Uterus (tissue), 3 donors: ENCODE measurements at regions not wholly inside any gene's neighbourhood (a gene's known extent, or its start where the extent isn't known, plus 50 kb on each side); places are given as distances from the start of the nearest gene placed in this dataset.
A peak's percentile ranks its signal among the peaks of the same experiment; 100 is the strongest.

Source experiments
- DNase-seq, 2 donors: peaks; one replicate each; pipeline ENCODE4 v3.0.0-alpha.2; 2019 to 2020
- H3K27ac ChIP-seq, 2 donors: fragments of 200-600 bp; sonication (generic); 1 replicate in 1 of 2; 2 replicates in 1 of 2; pipeline ENCODE4 v1.5.1; 2016 to 2018
- H3K27me3 ChIP-seq, 2 donors: fragments of 200-600 bp; sonication (generic); one replicate each; pipeline ENCODE4 v1.5.1; 2018 to 2019; ENCODE audit warnings: control low read depth in 1 of 2
- H3K36me3 ChIP-seq, 2 donors: fragments of 200-600 bp; sonication (generic); one replicate each; pipeline ENCODE4 v1.5.1; 2019; ENCODE audit warnings: control low read depth in 1 of 2
- H3K4me1 ChIP-seq, 2 donors: fragments of 200-600 bp; sonication (generic); one replicate each; pipeline ENCODE4 v1.5.1; 2018 to 2019; ENCODE audit warnings: control low read depth in 1 of 2
- H3K4me3 ChIP-seq, 2 donors: fragments of 200-600 bp; sonication (generic); 1 replicate in 1 of 2; 2 replicates in 1 of 2; pipeline ENCODE4 v1.5.1; 2018 to 2019; ENCODE audit warnings: mild to moderate bottlenecking in 1 of 2
- H3K9me3 ChIP-seq, 2 donors: fragments of 200-600 bp; sonication (generic); one replicate each; pipeline ENCODE4 v1.5.1; 2019; ENCODE audit warnings: control low read depth in 1 of 2
- CTCF ChIP-seq, 4 experiments: fragments of 200-600 bp in 2 of 4; fragments of 450-650 bp in 2 of 4; sonication (generic) in 2 of 4; IDR thresholded peaks; one replicate each; pipeline ENCODE4 v1.5.1; 2016 to 2019; ENCODE audit warnings: antibody characterized with exemption in 4 of 4, mild to moderate bottlenecking in 2 of 4, moderate library complexity in 1 of 4
- POLR2A ChIP-seq, 2 donors: fragments of 450-650 bp; IDR thresholded peaks; one replicate each; pipeline ENCODE4 v1.6.1; 2016; ENCODE audit warnings: antibody characterized with exemption in 2 of 2, mild to moderate bottlenecking in 1 of 2, moderate library complexity in 1 of 2
- intact Hi-C: fragments of 100-400 bp; cut with DNase I; formaldehyde crosslinking; loops from one replicate; pipeline ENCODE4 v1.15.1; 2023; ENCODE audit warnings: low total_unique reads
- donor health status: DM: yes; HTN: yes; CAD: no.

DNA sequence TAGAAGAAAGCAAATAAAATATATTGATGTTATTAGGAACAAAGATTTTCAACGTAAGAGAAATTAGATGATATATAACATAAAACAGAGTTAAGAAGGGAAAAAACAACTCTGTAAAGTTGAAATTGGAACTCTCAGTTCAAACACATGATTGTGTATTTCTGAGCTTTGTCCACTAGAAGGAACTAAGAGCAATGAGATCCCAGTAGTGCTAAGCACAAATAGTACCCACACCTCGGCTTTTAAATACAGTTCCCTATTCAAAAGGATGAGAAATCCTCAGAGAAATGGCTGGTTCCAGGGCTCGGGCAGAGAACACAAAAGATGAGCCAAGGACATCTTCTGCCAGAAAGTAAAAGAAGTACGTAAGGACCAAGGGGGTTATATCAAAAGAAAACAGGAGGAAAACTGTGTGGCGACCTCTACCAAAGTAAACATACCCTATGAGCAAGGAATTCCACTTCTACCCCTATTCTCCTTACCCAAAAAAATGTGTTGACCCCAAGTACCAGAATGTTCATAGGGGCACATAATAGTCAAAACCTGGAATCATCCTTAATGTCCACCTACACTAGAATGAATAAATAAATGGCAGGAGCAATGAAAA, 96.6 kb downstream of the SPTSSA start:
- H3K9me3 ChIP-seq, result no peaks in the 10 kb centered on the region
- no peaks in the 10 kb centered on the region for H3K27me3 ChIP-seq
- intact Hi-C loops, result no loop called here
- DNase-seq, result no peak
- no peaks in the 10 kb centered on the region for H3K4me1 ChIP-seq
- no peaks in the 10 kb centered on the region for H3K36me3 ChIP-seq
- TF ChIP-seq POLR2A (IDR thresholded peaks at IDR 0.05) (no peak), CTCF (IDR thresholded peaks at IDR 0.05) (peak in 1 of 4 experiments; percentile 23)
- H3K4me3 ChIP-seq, result no peak overlapping the region
- no peak overlapping the region for H3K27ac ChIP-seq

GRCh38 chr14:34364201-34364600, 97.8 kb downstream of the SPTSSA start:
- no peaks in the 10 kb centered on the region for H3K4me1 ChIP-seq
- no peak overlapping the region for H3K4me3 ChIP-seq
- H3K27ac ChIP-seq, result no peak overlapping the region
- DNase-seq, result no peak
- intact Hi-C loops, result no loop called here
- no peaks in the 10 kb centered on the region for H3K27me3 ChIP-seq
- no peak for TF ChIP-seq POLR2A (IDR thresholded peaks at IDR 0.05)
- TF ChIP-seq CTCF (IDR thresholded peaks at IDR 0.05), result no peak
- no peaks in the 10 kb centered on the region for H3K36me3 ChIP-seq
- no peaks in the 10 kb centered on the region for H3K9me3 ChIP-seq

- Histone ChIP-seq H3K27me3 (no peaks in the 10 kb centered on the region), H3K36me3 (no peaks in the 10 kb centered on the region), H3K4me1 (no peaks in the 10 kb centered on the region), H3K9me3 (no peaks in the 10 kb centered on the region), H3K27ac (no peak overlapping the region), H3K4me3 (no peak overlapping the region)
- intact Hi-C loops, result no loop called here
- TF ChIP-seq POLR2A (IDR thresholded peaks at IDR 0.05) (no peak), CTCF (IDR thresholded peaks at IDR 0.05) (no peak)
- DNase-seq, result no peak
These were observed 98.3 kb downstream of the SPTSSA start for GRCh38 chr14:34363733-34364134.

- DNase-seq, result no peak
- peak overlapping the region in 1 of 2 donors; percentile 49 for H3K27ac ChIP-seq
These were observed 99.3 kb downstream of the SPTSSA start for GRCh38 chr14:34362641-34363251.

GRCh38 chr14:34361504-34362011, 100.5 kb downstream of the SPTSSA start:
- Histone ChIP-seq H3K27me3 (no peaks in the 10 kb centered on the region), H3K9me3 (no peaks in the 10 kb centered on the region), H3K4me3 (no peak overlapping the region), H3K36me3 (no peaks in the 10 kb centered on the region), H3K4me1 (no peaks in the 10 kb centered on the region), H3K27ac (peak overlapping the region in 1 of 2 donors; percentile 49)
- TF ChIP-seq CTCF (IDR thresholded peaks at IDR 0.05) (no peak), POLR2A (IDR thresholded peaks at IDR 0.05) (no peak)
- intact Hi-C loops, result no loop called here
- peak; percentile 43 to 58 for DNase-seq

More at GRCh38 chr14:34362641-34363251, 99.3 kb downstream of the SPTSSA start:
- no peaks in the 10 kb centered on the region for H3K27me3 ChIP-seq
- no peak overlapping the region for H3K4me3 ChIP-seq
- intact Hi-C loops, result no loop called here
- H3K36me3 ChIP-seq, result no peaks in the 10 kb centered on the region
- no peaks in the 10 kb centered on the region for H3K9me3 ChIP-seq
- TF ChIP-seq POLR2A (IDR thresholded peaks at IDR 0.05), result no peak
- no peaks in the 10 kb centered on the region for H3K4me1 ChIP-seq
